Spleen (tissue), 7 donors: ENCODE measurements at regions not wholly inside any gene's neighbourhood (a gene's known extent, or its start where the extent isn't known, plus 50 kb on each side); places are given as distances from the start of the nearest gene placed in this dataset.

Source experiments
- CTCF ChIP-seq, 11 experiments: fragments of 200-600 bp in 7 of 11; fragments of 450-650 bp in 4 of 11; sonication (generic) in 4 of 11; IDR thresholded peaks in 8 of 11; conservative IDR thresholded peaks in 3 of 11; 1 replicate in 7 of 11; 2 replicates in 4 of 11; pipeline versions ENCODE4 v1.4.0 to v1.8.0; 2016 to 2021; ENCODE audit warnings: antibody characterized with exemption in 11 of 11, inconsistent platforms in 4 of 11, mild to moderate bottlenecking in 1 of 11
- POLR2A ChIP-seq, 3 donors: fragments of 450-650 bp; IDR thresholded peaks; one replicate each; pipeline ENCODE4 v1.5.1; 2017; ENCODE audit warnings: antibody characterized with exemption in 3 of 3, mild to moderate bottlenecking in 1 of 3
- POLR2AphosphoS5 ChIP-seq, 3 donors: sonication (generic); formaldehyde crosslinking; IDR thresholded peaks; one replicate each; pipeline ENCODE4 v1.5.1; 2017; ENCODE audit warnings: antibody characterized with exemption in 3 of 3
- donor health status: DM: no; HTN: no; CAD: no; lungs with moderate emphysema.
- donor health status: DM: no; HTN: no; CAD: no.
- donor health status: DM: no; HTN: no; CAD: no.

- TF ChIP-seq CTCF (IDR thresholded peaks at IDR 0.05 in 8 of 11, conservative IDR thresholded peaks at IDR 0.05 in 3 of 11) = no peak
- no peak for TF ChIP-seq POLR2A (IDR thresholded peaks at IDR 0.05)
- no peak for TF ChIP-seq POLR2AphosphoS5 (IDR thresholded peaks at IDR 0.05)
Measured at GRCh38 chr14:84750284-84750683, 779.7 kb upstream of the FLRT2 start.
